Gastrocnemius medialis (tissue), 4 donors: ENCODE measurements at regions not wholly inside any gene's neighbourhood (a gene's known extent, or its start where the extent isn't known, plus 50 kb on each side); places are given as distances from the start of the nearest gene placed in this dataset.
"Not testable (repeated sequence)": the region's sequence is repeated elsewhere in the genome, so short reads cannot be mapped to it uniquely, and the experiment has no call there.

ENCODE experiments used
- ATAC-seq, 2 donors: fragments of 150-250 bp; one replicate each; pipeline ENCODE4 v1.9.1; 2016
- DNase-seq, 2 donors: peaks; one replicate each; pipeline ENCODE4 v3.0.0-alpha.2; 2019
- H3K27ac ChIP-seq, 4 donors: fragments of 200-600 bp; sonication (generic); 1 replicate in 1 of 4; 2 replicates in 3 of 4; pipeline ENCODE4 v1.5.1; 2016 to 2018; ENCODE audit warnings: mild to moderate bottlenecking in 2 of 4, moderate library complexity in 1 of 4
- H3K27me3 ChIP-seq, 3 donors: fragments of 200-600 bp; sonication (generic) in 2 of 3; 1 replicate in 1 of 3; 2 replicates in 2 of 3; pipeline versions ENCODE4 v1.5.1 to v1.6.0; 2016 to 2019; ENCODE audit warnings: mild to moderate bottlenecking in 1 of 3, moderate library complexity in 1 of 3
- H3K36me3 ChIP-seq, 2 donors: fragments of 200-600 bp; sonication (generic) in 1 of 2; one replicate each; pipeline ENCODE4 v1.5.1; 2017 to 2018
- H3K4me1 ChIP-seq, 2 donors: fragments of 200-600 bp; sonication (generic) in 1 of 2; one replicate each; pipeline ENCODE4 v1.5.1; 2016 to 2017; ENCODE audit warnings: mild to moderate bottlenecking in 2 of 2
- H3K4me3 ChIP-seq, 4 donors: fragments of 200-600 bp; sonication (generic) in 3 of 4; 1 replicate in 1 of 4; 2 replicates in 3 of 4; pipeline ENCODE4 v1.5.1; 2016 to 2019; ENCODE audit warnings: mild to moderate bottlenecking in 2 of 4
- H3K9me3 ChIP-seq, 3 donors: fragments of 200-600 bp; sonication (generic) in 2 of 3; 1 replicate in 1 of 3; 2 replicates in 2 of 3; pipeline ENCODE4 v1.5.1; 2016 to 2019
- CTCF ChIP-seq, 5 experiments: fragments of 450-650 bp in 3 of 5; fragments of 200-600 bp in 2 of 5; sonication (generic) in 2 of 5; IDR thresholded peaks in 4 of 5; conservative IDR thresholded peaks in 1 of 5; 1 replicate in 4 of 5; 2 replicates in 1 of 5; pipeline ENCODE4 v1.5.1; 2016 to 2019; ENCODE audit warnings: antibody characterized with exemption in 5 of 5, mild to moderate bottlenecking in 3 of 5, moderate library complexity in 3 of 5
- POLR2A ChIP-seq, 2 donors: fragments of 450-650 bp; IDR thresholded peaks; one replicate each; pipeline ENCODE4 v1.6.1; 2017; ENCODE audit warnings: antibody characterized with exemption in 2 of 2, mild to moderate bottlenecking in 2 of 2, moderate library complexity in 2 of 2
- in situ Hi-C, 4 donors: fragments of 200-750 bp; cut with MboI; loops; one replicate each; pipeline versions ENCODE4 v1.15.0 to v1.8.0; 2017; ENCODE audit warnings: low sequenced_read_pairs in 4 of 4
- intact Hi-C: fragments of 100-400 bp; cut with DNase I; formaldehyde crosslinking; loops from one replicate; pipeline ENCODE4 v1.15.1; 2023; ENCODE audit warnings: low total_unique reads

- Histone ChIP-seq H3K4me1 (no peaks in the 10 kb centered on the region), H3K27ac (no peak overlapping the region), H3K27me3 (no peaks in the 10 kb centered on the region), H3K36me3 (no peaks in the 10 kb centered on the region), H3K4me3 (peak overlapping the region in 1 of 4 donors; percentile 23), H3K9me3 (no peaks in the 10 kb centered on the region)
- intact Hi-C loops (no loop called here), in situ Hi-C loops (no loop called here)
- TF ChIP-seq CTCF (IDR thresholded peaks at IDR 0.05 in 4 of 5, conservative IDR thresholded peaks at IDR 0.05 in 1 of 5) = no peak
- TF ChIP-seq POLR2A (IDR thresholded peaks at IDR 0.05) = no peak
- ATAC-seq (no peak), DNase-seq (no peak)
These were observed 100.9 kb downstream of the C16orf95 start for GRCh38 chr16:87216148-87216840.

- Histone ChIP-seq H3K27ac (no peak overlapping the region), H3K27me3 (no peaks in the 10 kb centered on the region), H3K36me3 (no peaks in the 10 kb centered on the region), H3K4me1 (no peaks in the 10 kb centered on the region), H3K4me3 (peak overlapping the region in 1 of 4 donors; percentile 23), H3K9me3 (no peaks in the 10 kb centered on the region)
- ATAC-seq (no peak), DNase-seq (no peak)
- in situ Hi-C loops (no loop called here), intact Hi-C loops (no loop called here)
- no peak for TF ChIP-seq CTCF (IDR thresholded peaks at IDR 0.05 in 4 of 5, conservative IDR thresholded peaks at IDR 0.05 in 1 of 5)
- TF ChIP-seq POLR2A (IDR thresholded peaks at IDR 0.05) = no peak
These were observed 100.3 kb downstream of the C16orf95 start for GRCh38 chr16:87216841-87217275.

GRCh38 chr16:87217802-87218201 lies 99.4 kb downstream of the C16orf95 start:
- in situ Hi-C loops, H3K36me3 ChIP-seq, ATAC-seq, H3K27ac ChIP-seq, intact Hi-C loops, H3K9me3 ChIP-seq, H3K4me3 ChIP-seq, DNase-seq, H3K27me3 ChIP-seq, H3K4me1 ChIP-seq: not testable (repeated sequence)

GRCh38 chr16:87218281-87219055 lies 98.7 kb downstream of the C16orf95 start:
- Histone ChIP-seq H3K27ac (no peak overlapping the region), H3K27me3 (no peaks in the 10 kb centered on the region), H3K4me1 (no peaks in the 10 kb centered on the region), H3K36me3 (no peaks in the 10 kb centered on the region), H3K4me3 (no peak overlapping the region), H3K9me3 (no peaks in the 10 kb centered on the region)
- ATAC-seq (no peak), DNase-seq (no peak)
- TF ChIP-seq CTCF (IDR thresholded peaks at IDR 0.05 in 4 of 5, conservative IDR thresholded peaks at IDR 0.05 in 1 of 5) (no peak), POLR2A (IDR thresholded peaks at IDR 0.05) (no peak)
- intact Hi-C loops (no loop called here), in situ Hi-C loops (no loop called here)

- no peak for ATAC-seq
- H3K4me1 ChIP-seq = no peaks in the 10 kb centered on the region
- H3K27me3 ChIP-seq = no peaks in the 10 kb centered on the region
- no peak overlapping the region for H3K27ac ChIP-seq
- no peaks in the 10 kb centered on the region for H3K36me3 ChIP-seq
- no peak for TF ChIP-seq POLR2A (IDR thresholded peaks at IDR 0.05)
- no peak for TF ChIP-seq CTCF (IDR thresholded peaks at IDR 0.05 in 4 of 5, conservative IDR thresholded peaks at IDR 0.05 in 1 of 5)
- H3K4me3 ChIP-seq = no peak overlapping the region
- in situ Hi-C loops = no loop called here
- intact Hi-C loops = no loop called here
- no peak for DNase-seq
- H3K9me3 ChIP-seq = no peaks in the 10 kb centered on the region
These were observed 97.8 kb downstream of the C16orf95 start for GRCh38 chr16:87219287-87219909.
